HG03558 (cell line): ENCODE measurements at regions not wholly inside any gene's neighbourhood (a gene's known extent, or its start where the extent isn't known, plus 50 kb on each side); places are given as distances from the start of the nearest gene placed in this dataset.
"Not testable (repeated sequence)": the region's sequence is repeated elsewhere in the genome, so short reads cannot be mapped to it uniquely, and the experiment has no call there.

ENCODE experiments used
- ATAC-seq: cut with Tn5 transposase; IDR thresholded peaks from one replicate; pipeline ENCODE4 v1.9.1; 2021; ENCODE audit warnings: moderate number of reproducible peaks; ENCODE audit not compliant: unreplicated experiment; ENCODE audit errors: extremely low read depth

- ATAC-seq: no peak
These were observed 591.0 kb downstream of the ADGRL2 start for GRCh38 chr1:82391712-82392111.

- no peak for ATAC-seq
These were observed 589.9 kb downstream of the ADGRL2 start for GRCh38 chr1:82390627-82391026.

- ATAC-seq: no peak
These were observed 587.9 kb downstream of the ADGRL2 start for GRCh38 chr1:82388679-82389078.

GRCh38 chr1:82387012-82387366, 586.3 kb downstream of the ADGRL2 start:
- no peak for ATAC-seq

- no peak for ATAC-seq
These were observed 585.8 kb downstream of the ADGRL2 start for GRCh38 chr1:82386365-82387011.

GRCh38 chr1:82384776-82385175, 584.0 kb downstream of the ADGRL2 start:
- no peak for ATAC-seq

- no peak for ATAC-seq
These were observed 576.6 kb downstream of the ADGRL2 start for GRCh38 chr1:82377201-82377884.

- ATAC-seq: no peak
These were observed 573.0 kb downstream of the ADGRL2 start for GRCh38 chr1:82373710-82374109.

- ATAC-seq: no peak
These were observed 571.2 kb downstream of the ADGRL2 start for GRCh38 chr1:82371844-82372498.

- no peak for ATAC-seq
These were observed 566.7 kb downstream of the ADGRL2 start for GRCh38 chr1:82367456-82367855.

GRCh38 chr1:82366689-82367088, 566.0 kb downstream of the ADGRL2 start:
- no peak for ATAC-seq

GRCh38 chr1:82359541-82359940, 558.8 kb downstream of the ADGRL2 start:
- not testable (repeated sequence) for ATAC-seq

GRCh38 chr1:82358706-82359105, 558.0 kb downstream of the ADGRL2 start:
- not testable (repeated sequence) for ATAC-seq

GRCh38 chr1:82354546-82354945, 553.8 kb downstream of the ADGRL2 start:
- not testable (repeated sequence) for ATAC-seq

GRCh38 chr1:82348487-82348886, 547.8 kb downstream of the ADGRL2 start:
- ATAC-seq: no peak

GRCh38 chr1:82346141-82346540, 545.4 kb downstream of the ADGRL2 start:
- ATAC-seq: no peak

GRCh38 chr1:82343381-82343780, 542.6 kb downstream of the ADGRL2 start:
- no peak for ATAC-seq

GRCh38 chr1:82337635-82338034, 536.9 kb downstream of the ADGRL2 start:
- peak; percentile 50 for ATAC-seq

GRCh38 chr1:82330330-82330729, 529.6 kb downstream of the ADGRL2 start:
- ATAC-seq: no peak

GRCh38 chr1:82329226-82329625, 528.5 kb downstream of the ADGRL2 start:
- no peak for ATAC-seq

- no peak for ATAC-seq
These were observed 522.6 kb downstream of the ADGRL2 start for GRCh38 chr1:82323144-82323841.
